Hindlimb muscle (tissue), 1 donor: ENCODE measurements at regions not wholly inside any gene's neighbourhood (a gene's known extent, or its start where the extent isn't known, plus 50 kb on each side); places are given as distances from the start of the nearest gene placed in this dataset.

ENCODE experiments used
- DNase-seq: peaks from one replicate; pipeline ENCODE4 v3.0.0-alpha.2; 2013

DNA sequence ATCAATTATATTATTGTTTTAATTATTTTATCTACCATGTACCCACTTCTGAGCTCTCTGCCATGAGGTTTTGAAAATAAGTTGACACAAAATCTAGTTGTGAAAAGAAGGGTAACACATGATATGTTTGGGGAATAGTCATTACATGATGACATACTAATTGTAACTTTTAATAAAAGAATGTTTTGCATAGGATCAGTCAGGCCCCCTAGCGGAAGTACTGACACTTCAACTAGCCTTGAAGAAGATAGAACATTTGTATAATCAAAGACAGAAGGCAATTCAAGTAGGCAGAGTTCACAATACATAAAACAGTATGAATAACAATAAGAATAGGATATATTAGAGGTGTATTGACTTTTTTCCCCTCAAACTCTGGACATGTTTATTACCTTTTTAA lies 1191.0 kb upstream of the AGA start:
- DNase-seq = no peak

DNA sequence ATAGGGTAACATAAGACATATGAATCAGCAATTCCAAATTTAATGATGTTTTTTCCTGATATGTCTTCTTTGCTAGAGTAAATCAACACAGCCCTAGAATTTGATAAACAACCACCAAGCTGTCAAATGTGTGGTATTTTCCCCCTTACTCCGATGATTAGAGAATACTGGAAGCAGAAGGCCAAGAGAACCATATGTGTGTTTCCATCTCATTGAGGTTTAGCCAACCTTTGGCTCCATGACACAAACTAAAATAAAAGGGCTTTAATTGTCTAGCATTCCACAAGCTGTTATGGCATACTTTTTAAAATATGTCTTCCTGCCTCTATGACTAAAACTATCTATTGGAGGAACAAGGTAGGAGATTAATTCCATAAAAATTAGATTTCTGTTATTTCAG lies 1222.4 kb upstream of the AGA start:
- no peak for DNase-seq

DNA sequence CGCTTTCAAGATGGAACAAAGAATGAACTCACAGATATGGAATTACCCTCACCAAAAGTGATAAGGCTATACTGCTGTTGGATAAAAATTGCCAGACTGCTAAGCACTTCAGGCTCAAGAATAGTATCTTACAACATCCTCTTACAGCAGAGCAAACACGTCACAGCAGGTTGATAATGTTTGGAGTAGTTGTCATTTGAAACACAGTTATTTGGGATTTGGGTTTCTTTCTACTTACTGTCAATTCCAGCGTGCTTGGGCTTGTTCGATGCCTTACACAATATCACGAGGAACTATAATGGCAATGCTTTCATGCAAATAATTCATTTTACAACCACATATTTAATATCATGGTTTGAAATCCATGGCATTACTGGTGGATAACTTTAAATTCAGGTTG lies 1223.7 kb upstream of the AGA start:
- DNase-seq = no peak

DNA sequence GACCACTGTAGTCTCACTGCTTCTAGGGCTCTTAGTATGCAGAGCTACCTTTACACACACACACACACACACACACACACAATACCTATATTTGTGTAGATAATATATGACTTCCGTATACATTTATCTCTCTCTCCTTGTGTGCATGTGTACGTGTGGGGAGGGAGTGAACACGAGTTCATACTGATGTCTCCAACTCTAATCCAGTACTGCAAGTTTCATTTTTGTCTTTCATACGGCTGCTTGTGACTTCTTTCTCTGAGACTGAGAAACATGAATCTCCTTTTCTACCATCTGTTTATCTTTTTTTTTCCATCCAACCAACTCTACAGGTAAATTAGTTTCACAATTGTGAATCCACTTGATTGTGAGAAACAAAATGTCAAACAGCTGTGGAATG lies 1229.5 kb upstream of the AGA start:
- DNase-seq = no peak

DNA sequence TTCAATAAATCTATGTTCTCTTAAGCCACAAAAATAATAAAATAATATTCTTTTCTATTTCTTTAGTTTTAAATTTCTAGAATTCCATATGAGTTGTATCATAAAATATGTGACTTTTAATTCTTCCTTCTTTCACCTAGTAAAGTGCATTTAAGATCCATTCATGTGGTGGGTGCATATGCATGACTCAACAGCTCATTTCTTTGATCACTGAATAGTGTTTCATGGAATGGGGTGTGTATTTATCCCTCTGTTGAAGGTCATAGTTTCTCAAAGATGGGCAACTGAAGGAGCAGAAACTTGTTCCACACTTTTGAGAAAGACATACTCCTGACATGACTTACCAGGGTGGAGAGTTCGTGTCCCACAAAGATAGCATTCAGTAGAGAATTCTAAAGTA lies 1230.3 kb upstream of the AGA start:
- no peak for DNase-seq

DNA sequence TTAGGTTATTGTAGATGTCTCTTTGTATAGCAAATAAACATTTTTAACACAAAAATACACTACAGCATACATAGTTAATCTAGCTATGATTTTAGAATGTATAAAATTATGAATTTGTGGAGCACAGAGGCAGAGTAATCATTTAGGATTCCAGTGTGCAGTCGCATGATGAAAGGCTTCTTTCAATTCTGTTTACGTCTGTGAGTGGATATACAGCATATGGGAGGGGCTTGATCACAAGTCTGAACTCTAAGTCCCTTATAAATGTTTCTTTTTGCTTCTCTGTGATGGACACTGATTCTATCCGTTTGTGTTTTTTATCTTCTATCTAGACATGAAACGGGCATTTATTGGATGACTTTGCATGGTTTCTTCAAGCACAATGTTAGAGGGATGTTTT lies 1239.6 kb upstream of the AGA start:
- no peak for DNase-seq

DNA sequence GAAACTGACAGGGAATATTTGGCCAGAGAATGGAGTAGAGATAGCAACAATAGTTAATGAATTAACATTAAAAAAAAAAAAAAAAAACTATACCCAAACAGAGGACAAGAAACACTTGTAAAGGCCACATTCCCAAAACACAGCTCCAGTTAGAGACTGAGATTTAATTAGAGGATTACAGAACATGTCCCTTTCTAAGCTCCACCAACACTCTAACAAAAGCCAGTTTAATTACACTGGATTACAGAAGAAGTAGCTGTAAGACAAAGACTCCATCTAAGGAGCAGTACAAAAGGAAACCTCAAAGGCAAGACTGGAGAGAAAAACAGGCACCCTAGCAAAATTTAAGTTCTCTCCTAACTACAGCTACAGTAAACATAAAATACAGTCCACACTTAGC lies 1247.7 kb upstream of the AGA start:
- no peak for DNase-seq

DNA sequence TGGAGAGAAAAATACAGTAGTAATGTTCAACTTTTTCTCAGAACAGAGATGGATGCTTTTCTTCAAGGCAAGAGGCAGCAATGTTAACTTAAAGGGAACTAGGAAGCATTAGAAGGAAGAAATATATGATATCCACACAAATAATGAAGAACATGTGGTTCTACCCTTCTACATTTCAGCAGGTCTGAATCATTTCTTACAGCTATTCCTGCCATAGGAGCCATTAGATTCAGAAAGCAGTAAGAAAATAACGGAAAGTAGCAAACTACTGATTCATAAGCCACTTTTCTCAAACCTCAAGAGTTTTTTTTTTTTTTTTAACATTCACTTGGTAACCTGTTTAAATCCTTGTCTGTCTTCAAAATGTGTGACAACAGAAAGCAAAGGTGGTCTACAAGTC lies 1251.6 kb upstream of the AGA start:
- no peak for DNase-seq

DNA sequence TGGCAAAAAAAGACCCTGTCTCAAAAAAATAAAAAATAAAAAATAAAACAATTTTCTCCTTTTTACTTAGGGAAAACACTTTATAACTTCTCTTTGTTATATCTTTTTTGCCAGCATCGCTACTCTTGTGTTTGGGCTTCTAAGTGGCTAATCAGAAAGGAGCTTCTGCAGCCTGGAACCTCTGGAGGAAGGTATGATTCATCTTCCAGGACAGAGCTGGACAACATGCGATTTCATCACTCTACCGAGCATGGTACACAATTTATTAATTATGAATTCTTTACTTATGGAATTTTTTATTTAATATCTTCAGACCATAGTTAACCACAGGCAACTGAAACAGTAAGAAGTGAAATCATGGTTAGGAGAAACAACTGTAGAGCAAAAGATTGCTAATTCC lies 1254.3 kb upstream of the AGA start:
- DNase-seq = no peak

DNA sequence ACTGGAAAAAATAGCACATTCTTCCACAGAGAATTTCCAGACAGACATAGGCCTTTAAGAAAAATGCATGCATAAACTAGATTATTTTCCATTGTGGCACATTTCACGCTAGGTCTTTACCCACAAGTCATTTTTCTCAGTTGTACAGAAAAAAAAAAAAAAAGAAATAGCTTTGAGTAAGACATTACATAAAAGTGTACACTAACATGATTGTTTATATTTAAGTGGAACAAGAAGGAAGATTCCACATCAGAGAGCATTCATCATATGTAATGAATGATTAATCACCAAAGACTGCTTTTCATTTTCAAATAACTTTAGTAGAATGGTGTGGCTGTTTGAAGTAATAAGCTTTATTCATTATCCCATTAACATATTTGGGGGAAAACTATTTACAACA lies 1270.2 kb upstream of the AGA start:
- DNase-seq = no peak

DNA sequence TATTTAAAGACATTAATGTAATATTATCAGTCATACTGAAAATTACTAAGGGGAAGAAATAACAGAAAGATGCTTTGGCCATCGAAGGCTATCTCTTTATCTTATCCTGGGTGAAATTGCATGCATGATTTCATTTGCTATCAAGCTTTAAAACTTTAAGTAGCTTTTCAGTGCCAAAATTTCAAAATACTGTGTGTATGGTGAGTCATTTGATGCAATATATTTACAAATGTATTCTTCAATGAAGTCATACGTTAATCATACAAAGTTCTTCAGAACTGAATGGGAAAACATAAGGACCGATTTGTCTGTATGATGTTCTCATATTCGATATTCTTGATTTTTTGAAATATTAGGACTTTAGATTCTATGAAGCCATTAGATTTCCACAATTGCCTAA lies 1295.8 kb upstream of the AGA start:
- DNase-seq = no peak

DNA sequence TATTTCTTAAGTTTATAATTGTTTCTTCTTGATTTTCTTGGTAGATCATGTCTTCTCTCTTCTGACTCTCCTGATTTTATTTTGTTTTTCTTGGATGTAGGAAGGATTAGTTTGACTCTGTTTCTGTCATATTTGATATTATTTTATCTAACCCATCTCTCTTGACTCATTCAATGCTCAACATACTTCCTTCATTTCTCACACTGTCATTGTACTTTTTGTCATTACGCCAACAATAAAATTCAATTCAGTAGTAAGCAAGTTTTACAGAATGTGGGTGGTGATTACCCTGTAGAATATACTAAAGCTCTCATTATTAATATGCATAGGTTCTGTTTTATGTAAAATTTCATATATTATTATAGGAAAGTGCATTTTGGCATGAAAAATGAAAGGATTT lies 1303.0 kb upstream of the AGA start:
- no peak for DNase-seq

DNA sequence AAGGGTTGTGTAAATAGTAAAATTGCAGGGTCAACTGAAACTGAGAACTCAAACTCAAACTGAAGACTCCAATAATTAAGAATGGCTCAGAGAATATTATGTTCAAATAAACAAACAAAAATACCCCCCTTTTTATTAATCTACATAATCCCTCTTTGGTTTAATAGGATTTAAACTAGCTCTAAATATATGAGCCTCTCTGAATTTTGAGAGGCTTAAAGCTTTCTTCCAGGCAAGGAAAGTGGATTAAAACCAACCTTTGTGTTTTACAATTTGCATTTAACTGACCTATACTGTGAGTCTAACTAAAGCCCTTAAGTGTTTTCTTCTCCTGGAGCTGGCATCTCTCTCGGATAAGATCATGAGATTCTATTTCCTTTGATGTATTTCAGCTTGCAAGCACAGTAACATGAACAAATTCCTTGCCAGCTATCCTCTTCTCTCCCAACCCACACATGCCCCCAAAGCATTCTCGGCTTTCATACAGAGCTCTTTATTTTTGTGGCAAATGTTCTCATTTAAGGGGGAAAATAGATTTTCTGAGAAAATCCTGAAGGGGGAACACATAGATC lies 1310.8 kb upstream of the AGA start:
- DNase-seq = no peak

DNA sequence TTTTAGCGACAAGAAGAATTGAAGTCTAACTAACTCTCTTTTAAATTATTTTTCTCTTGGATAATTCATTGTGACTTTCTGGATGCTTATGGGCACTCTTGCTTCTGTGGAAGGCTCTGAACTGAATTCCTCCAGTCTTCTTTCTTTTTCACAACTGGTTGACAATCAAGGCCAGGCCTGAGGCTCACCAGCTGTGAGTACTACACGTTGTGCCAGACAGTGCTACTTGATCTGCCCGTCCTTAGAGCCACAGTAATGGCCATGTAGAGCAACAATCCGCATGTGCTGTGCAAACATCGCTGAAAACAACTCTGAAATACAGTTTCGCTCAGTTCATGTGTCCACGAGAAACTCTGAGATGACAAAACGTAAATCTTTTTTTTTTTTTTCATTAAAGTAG lies 1336.3 kb upstream of the AGA start:
- DNase-seq = no peak

DNA sequence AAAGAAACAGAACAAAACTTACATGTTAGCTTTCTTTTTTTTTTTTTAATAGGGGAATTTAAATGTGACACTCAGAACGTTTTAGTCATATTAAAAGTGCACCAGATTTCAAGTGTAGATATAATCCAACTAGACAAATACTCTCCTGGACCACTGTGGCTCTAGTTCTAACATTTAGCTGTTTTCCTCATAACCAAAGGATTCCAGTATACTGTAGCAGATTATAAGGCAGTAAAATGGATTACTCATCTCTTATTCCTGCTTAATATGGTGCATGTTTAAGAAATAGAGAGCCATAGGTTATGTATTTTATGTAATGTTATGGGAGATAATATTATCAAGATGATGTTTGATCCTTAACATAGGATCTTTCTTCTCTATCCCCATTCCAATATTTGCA lies 1339.5 kb upstream of the AGA start:
- DNase-seq = no peak

DNA sequence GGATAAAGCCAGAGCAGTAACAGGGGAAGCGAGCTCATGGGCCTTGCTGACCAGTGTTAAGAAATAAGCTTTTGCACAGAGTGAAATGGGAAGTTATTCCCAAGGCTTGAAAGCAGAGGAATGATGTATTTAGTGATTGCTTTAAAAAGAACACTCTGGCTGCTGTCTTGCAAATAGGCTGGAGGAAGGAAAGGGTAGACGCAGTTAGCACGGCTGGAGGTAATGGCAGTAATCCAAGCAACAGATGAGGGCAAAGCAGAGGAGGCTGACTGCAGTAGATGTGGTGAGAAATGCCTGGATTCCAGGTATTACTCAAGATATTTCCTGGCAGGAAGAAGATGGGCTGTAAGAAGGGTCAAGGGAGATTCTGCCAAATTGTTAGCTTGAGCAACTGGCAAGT lies 1342.3 kb upstream of the AGA start:
- DNase-seq = no peak

DNA sequence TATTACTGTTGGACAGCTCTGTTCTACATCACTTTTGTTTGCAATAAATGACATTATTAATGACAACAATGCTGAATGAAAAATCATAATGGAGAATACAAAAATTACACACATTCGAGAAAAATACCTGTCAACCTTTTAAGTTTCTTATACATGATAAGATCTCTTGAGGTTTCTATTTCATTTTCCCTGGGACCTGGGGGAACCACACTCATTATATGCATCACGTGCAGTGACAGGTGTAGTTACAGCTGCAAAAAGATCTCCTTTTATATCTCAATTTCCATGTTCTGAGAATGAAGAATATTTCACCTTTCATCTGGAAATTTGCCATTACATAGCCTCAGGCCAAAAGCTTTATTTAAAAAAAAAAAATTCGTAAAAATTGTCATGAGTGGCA lies 1347.0 kb upstream of the AGA start:
- DNase-seq = no peak

DNA sequence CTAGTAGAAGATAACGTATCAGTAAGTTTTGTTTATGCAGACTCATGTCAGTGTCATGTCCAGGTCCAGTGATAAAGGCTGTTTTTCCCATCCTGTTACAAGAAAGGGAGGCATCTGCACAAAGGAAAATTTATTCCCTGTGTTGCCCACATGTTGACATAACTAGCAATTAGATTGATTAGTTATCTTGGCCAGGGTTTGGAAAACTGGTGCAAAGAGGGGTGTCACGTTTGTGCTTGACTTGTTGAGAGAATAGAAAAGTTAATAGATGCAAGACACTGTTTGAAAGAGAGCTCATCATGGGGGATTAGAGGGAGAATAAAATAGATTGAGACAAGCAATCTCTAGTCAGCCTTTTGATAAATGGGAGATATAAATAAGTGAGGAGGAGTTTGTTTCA lies 1357.0 kb upstream of the AGA start:
- DNase-seq = no peak

DNA sequence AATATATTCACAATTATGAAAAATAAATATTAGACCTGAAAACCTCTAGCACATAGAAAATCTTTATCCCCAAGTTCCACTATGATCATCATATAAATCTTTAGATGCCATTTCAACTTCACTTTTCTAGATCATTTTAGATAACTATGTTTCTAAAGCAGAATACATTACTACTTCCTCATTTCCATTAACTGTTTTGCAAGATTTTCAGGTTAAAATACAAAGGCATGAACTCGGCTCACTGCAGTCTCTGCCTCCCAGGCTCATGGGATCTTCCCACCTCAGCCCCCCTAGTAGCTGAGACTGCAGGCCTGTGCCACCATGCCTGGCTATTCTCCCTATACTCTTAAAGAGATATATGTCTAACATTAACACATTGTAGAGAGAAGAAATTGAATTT lies 1365.9 kb upstream of the AGA start:
- no peak for DNase-seq

DNA sequence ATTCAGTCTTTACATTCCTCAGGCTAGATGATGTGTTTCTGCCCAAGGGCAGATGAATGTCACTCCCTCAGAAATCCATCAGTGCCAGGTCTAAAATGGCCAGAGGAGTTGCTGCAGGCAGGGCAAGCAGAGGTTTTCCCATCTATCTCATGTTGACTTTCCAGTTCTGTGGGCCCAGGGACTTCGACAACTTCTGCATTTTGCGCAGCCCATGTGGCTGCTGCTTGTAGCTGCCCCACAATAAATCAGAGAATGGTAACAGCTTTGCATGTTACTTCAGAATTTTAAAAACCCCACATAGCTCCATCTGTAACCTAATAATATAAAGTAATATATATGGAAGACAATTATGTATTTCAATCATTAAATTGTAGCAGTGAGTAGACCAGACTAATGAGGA lies 1367.7 kb upstream of the AGA start:
- no peak for DNase-seq

DNA sequence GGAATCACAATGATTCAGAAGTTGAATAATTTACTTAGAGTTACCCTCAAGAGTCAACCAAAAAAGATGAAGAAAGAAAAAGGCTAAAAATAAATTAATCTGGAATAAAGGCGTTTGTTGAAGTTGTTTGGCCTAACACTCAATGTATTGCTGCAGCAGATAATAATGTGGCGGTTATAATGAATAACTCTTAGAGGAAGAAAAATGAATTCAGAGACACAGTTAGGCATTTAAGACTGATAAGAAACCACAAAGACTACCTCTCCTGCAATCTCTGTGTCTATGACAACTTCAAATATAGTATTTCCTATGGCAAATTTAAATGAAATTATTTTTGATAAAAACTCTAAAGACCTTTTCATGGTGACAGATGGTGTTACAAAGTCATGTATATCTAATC lies 1369.1 kb upstream of the AGA start:
- DNase-seq = no peak

DNA sequence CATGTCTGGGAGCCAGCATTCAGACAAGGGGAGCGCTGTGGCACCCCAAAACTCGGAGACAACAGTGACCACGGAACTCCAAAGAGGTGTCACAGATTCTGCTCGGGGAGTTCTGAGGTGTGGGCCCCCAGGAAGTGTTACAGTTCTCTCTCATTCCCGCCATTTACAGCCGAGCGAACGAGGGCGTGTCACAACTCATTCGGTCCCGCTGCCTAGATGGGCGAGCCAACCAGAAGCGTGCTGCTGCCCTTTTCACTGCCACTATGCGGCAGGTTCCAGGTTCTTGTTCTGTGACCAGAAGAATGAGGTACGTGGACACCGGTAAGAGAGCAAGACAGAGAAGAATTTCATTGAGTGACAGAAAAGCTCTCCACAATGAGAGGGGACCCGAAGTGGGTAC lies 1370.6 kb upstream of the AGA start:
- no peak for DNase-seq

DNA sequence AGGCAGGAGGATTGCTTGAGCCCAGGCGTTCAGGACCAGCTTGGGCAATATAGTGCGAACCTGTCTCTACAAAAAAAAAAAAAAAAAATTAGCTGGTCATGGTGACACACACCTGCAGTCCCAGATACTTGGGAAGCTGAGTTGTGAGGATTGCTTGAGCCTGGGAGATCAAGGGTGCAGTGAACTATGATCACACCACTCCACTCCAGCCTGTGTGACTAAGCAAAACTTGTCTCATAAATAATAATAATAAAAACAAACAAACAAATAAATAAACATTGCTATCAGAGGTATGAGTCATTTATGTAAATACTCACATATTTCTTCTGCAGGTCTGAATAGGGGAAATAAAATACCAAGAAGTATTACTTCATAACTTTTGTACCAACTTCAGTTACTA lies 1372.7 kb upstream of the AGA start:
- DNase-seq = no peak

DNA sequence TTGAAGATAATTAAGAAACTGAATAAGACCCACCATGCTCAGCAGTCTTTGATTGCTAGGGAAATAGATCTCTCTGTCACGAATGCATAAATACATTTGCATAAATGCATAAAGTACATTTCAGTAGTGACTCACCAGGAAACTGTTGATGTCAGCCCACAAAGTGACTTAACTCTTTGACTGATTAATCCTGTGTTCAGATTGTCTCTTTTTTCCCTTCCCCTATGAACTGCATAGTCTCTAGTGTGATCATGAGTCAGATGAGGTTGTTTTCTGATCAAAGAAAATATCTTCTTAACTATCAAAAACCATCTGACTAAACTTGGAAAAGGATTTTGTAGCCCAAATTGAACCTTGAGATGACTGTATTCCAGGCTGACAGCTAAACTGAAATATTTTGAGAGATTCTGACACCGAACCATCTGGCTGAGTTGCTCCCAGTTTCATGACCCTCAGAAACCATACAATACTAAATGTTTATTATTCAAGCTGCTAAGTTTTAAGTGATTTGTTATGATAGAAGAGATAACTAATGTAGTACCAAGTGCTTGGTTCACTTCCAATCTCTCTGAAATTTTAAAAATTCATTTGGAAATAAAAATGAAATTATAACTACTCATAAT lies 1381.5 kb upstream of the AGA start:
- no peak for DNase-seq

DNA sequence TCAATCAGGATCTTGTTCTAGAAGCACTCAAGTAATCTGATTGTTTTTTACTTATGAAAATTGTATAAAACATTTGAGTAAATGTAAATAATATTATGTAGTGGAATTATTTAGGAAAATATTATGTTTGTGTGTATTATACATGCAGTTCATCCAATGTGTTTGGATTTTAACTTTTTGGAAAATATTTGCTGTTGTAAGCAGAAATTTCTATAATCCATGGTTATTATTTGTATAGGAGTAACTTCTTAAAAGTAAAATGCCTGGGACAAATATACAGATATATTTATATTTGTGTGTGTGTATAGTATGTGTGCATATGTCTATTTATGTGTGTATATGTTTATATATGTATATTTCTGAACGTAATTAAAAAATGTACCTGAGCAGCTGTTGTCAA lies 1394.6 kb upstream of the AGA start:
- DNase-seq = no peak
